Uterus (tissue), 3 donors: ENCODE measurements at regions not wholly inside any gene's neighbourhood (a gene's known extent, or its start where the extent isn't known, plus 50 kb on each side); places are given as distances from the start of the nearest gene placed in this dataset.

Experiments
- DNase-seq, 2 donors: peaks; one replicate each; pipeline ENCODE4 v3.0.0-alpha.2; 2019 to 2020
- H3K27ac ChIP-seq, 2 donors: fragments of 200-600 bp; sonication (generic); 1 replicate in 1 of 2; 2 replicates in 1 of 2; pipeline ENCODE4 v1.5.1; 2016 to 2018
- H3K27me3 ChIP-seq, 2 donors: fragments of 200-600 bp; sonication (generic); one replicate each; pipeline ENCODE4 v1.5.1; 2018 to 2019; ENCODE audit warnings: control low read depth in 1 of 2
- H3K36me3 ChIP-seq, 2 donors: fragments of 200-600 bp; sonication (generic); one replicate each; pipeline ENCODE4 v1.5.1; 2019; ENCODE audit warnings: control low read depth in 1 of 2
- H3K4me1 ChIP-seq, 2 donors: fragments of 200-600 bp; sonication (generic); one replicate each; pipeline ENCODE4 v1.5.1; 2018 to 2019; ENCODE audit warnings: control low read depth in 1 of 2
- H3K4me3 ChIP-seq, 2 donors: fragments of 200-600 bp; sonication (generic); 1 replicate in 1 of 2; 2 replicates in 1 of 2; pipeline ENCODE4 v1.5.1; 2018 to 2019; ENCODE audit warnings: mild to moderate bottlenecking in 1 of 2
- H3K9me3 ChIP-seq, 2 donors: fragments of 200-600 bp; sonication (generic); one replicate each; pipeline ENCODE4 v1.5.1; 2019; ENCODE audit warnings: control low read depth in 1 of 2
- POLR2A ChIP-seq, 2 donors: fragments of 450-650 bp; IDR thresholded peaks; one replicate each; pipeline ENCODE4 v1.6.1; 2016; ENCODE audit warnings: antibody characterized with exemption in 2 of 2, mild to moderate bottlenecking in 1 of 2, moderate library complexity in 1 of 2
- intact Hi-C: fragments of 100-400 bp; cut with DNase I; formaldehyde crosslinking; loops from one replicate; pipeline ENCODE4 v1.15.1; 2023; ENCODE audit warnings: low total_unique reads
- TF ChIP-seq, protein P1 (sequence below), 4 experiments: fragments of 200-600 bp in 2 of 4; fragments of 450-650 bp in 2 of 4; sonication (generic) in 2 of 4; IDR thresholded peaks; one replicate each; pipeline ENCODE4 v1.5.1; 2016 to 2019; ENCODE audit warnings: antibody characterized with exemption in 4 of 4, mild to moderate bottlenecking in 2 of 4, moderate library complexity in 1 of 4
- donor health status: DM: yes; HTN: yes; CAD: no.

DNA sequence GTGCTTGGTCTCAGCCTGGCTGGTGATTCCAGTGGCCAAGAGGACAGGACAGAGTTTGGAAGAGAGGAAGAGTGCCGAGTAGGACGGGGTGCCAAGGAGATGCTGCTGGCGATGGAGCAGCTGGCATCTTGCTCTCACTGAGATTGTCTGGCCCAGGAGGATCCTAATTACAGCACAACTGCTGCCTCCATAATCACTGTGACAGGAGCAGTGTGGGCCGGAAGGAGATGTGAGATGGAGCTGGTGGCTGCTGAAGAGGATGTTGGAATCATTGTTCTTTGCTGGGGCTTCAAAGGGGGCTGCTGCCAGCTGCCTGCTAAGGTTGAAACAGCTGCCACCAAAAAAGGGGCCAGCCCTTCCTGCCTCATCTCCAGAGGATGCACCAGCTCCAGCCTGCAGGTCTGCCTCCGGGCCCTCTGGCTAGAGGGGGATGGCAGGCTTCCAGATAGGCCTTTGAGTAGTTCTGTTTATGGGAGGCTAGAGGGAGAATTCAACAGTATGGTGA is 214.4 kb downstream of the RNF144B start:
- DNase-seq = no peak
- no peak for TF ChIP-seq POLR2A (IDR thresholded peaks at IDR 0.05)
- TF ChIP-seq, protein P1, sequence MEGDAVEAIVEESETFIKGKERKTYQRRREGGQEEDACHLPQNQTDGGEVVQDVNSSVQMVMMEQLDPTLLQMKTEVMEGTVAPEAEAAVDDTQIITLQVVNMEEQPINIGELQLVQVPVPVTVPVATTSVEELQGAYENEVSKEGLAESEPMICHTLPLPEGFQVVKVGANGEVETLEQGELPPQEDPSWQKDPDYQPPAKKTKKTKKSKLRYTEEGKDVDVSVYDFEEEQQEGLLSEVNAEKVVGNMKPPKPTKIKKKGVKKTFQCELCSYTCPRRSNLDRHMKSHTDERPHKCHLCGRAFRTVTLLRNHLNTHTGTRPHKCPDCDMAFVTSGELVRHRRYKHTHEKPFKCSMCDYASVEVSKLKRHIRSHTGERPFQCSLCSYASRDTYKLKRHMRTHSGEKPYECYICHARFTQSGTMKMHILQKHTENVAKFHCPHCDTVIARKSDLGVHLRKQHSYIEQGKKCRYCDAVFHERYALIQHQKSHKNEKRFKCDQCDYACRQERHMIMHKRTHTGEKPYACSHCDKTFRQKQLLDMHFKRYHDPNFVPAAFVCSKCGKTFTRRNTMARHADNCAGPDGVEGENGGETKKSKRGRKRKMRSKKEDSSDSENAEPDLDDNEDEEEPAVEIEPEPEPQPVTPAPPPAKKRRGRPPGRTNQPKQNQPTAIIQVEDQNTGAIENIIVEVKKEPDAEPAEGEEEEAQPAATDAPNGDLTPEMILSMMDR (IDR thresholded peaks at IDR 0.05) = no peak
- H3K4me1 ChIP-seq = no peaks in the 10 kb centered on the region
- no peaks in the 10 kb centered on the region for H3K9me3 ChIP-seq
- H3K27ac ChIP-seq = no peak overlapping the region
- no peaks in the 10 kb centered on the region for H3K36me3 ChIP-seq
- H3K27me3 ChIP-seq = no peaks in the 10 kb centered on the region
- no peak overlapping the region for H3K4me3 ChIP-seq
- intact Hi-C loops = no loop called here

DNA sequence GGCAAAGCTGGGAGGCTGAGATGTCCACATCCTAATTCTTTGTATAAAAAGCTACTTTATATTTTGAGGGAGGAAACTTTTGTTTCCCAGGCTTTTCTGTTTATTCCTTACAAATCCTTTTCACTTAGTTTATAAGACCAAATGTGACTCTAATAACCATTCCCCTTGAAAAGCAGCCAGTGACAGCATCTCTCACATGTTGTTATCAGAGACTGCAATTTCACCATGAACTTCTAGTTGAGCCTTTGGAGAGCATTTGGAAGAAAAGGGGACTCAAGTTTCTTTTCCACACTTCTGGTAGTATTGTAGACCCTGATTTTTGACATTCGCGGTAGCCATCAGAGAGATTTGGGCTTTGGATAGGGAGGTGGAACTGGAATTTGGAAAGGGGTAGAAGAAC is 215.8 kb downstream of the RNF144B start:
- Histone ChIP-seq H3K27me3 (no peaks in the 10 kb centered on the region), H3K4me3 (no peak overlapping the region), H3K27ac (no peak overlapping the region), H3K36me3 (no peaks in the 10 kb centered on the region), H3K9me3 (no peaks in the 10 kb centered on the region), H3K4me1 (no peaks in the 10 kb centered on the region)
- intact Hi-C loops = no loop called here
- TF ChIP-seq POLR2A (IDR thresholded peaks at IDR 0.05) = no peak
- TF ChIP-seq, protein P1 (IDR thresholded peaks at IDR 0.05) = no peak
- DNase-seq = no peak

DNA sequence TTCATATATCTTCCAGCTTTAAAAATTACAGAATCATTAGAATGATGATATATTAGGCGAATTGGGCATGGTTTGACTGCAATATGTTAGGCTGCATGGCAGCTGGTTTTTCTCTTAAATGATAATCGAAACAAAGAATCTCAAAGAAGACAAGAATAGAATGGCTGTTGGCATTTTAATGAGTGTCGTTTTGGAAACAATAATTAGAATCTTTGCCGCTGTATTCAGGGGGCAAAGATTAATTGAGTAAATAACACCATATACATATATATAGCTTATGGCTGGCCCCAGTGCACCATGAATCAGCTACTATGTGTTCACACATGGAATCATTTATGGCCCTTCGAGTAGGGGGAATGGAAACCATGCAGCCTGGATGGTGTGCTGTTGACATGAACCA is 216.2 kb downstream of the RNF144B start:
- H3K4me3 ChIP-seq = no peak overlapping the region
- H3K27me3 ChIP-seq = no peaks in the 10 kb centered on the region
- intact Hi-C loops = no loop called here
- no peaks in the 10 kb centered on the region for H3K36me3 ChIP-seq
- no peak for TF ChIP-seq POLR2A (IDR thresholded peaks at IDR 0.05)
- TF ChIP-seq, protein P1 (IDR thresholded peaks at IDR 0.05) = no peak
- H3K27ac ChIP-seq = no peak overlapping the region
- no peak for DNase-seq
- H3K4me1 ChIP-seq = no peaks in the 10 kb centered on the region
- no peaks in the 10 kb centered on the region for H3K9me3 ChIP-seq

DNA sequence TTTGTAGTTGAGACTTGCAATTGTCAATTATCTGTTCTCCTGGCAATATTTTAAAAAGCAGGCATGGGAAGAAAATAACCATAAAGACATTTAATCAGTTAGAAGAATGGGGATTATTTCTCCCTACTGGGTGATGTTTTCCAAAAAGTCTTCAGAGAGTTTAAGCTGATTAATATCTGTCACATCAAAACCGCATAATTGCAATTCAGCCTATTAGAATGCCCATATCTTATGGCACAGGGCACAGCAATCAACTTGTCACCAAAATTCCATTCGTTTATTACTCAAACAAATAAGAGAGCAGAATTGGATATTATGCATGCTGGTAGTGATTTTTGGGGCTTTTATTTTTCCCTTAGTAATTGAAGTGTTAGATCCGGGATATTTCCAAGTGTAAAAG is 218.7 kb downstream of the RNF144B start:
- intact Hi-C loops = no loop called here
- Histone ChIP-seq H3K9me3 (no peaks in the 10 kb centered on the region), H3K27me3 (no peaks in the 10 kb centered on the region), H3K27ac (no peak overlapping the region), H3K4me3 (no peak overlapping the region), H3K36me3 (no peaks in the 10 kb centered on the region), H3K4me1 (no peaks in the 10 kb centered on the region)
- TF ChIP-seq, protein P1 (IDR thresholded peaks at IDR 0.05) = no peak
- no peak for TF ChIP-seq POLR2A (IDR thresholded peaks at IDR 0.05)
- no peak for DNase-seq

DNA sequence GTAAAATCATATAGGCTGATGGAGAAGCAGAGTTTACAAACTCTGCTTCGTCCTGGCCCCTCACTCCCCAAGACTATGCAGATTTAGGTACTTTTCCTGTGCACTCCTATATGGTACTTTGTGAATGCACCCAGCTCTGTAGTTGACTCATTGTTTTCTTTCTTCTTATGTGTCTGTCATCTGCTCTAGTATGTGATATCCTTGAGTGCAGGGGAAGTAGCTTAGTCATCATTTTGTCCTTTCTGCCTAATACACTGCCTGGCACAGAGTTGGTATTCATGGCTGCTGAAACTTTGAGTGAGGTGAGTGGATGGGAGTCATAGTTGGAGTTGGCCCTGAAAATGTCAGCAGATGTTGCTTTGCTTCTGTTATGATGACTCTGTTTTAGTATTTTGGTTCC is 222.6 kb downstream of the RNF144B start:
- Histone ChIP-seq H3K27me3 (no peaks in the 10 kb centered on the region), H3K4me1 (no peaks in the 10 kb centered on the region), H3K27ac (no peak overlapping the region), H3K9me3 (no peaks in the 10 kb centered on the region), H3K4me3 (no peak overlapping the region), H3K36me3 (no peaks in the 10 kb centered on the region)
- intact Hi-C loops = no loop called here
- no peak for DNase-seq
- TF ChIP-seq POLR2A (IDR thresholded peaks at IDR 0.05) = no peak
- TF ChIP-seq, protein P1 (IDR thresholded peaks at IDR 0.05) = no peak
